ENCODE measurements at regions not wholly inside any gene's neighbourhood (a gene's known extent, or its start where the extent isn't known, plus 50 kb on each side); places are given as distances from the start of the nearest gene placed in this dataset.

- TF ChIP-seq, protein P1, sequence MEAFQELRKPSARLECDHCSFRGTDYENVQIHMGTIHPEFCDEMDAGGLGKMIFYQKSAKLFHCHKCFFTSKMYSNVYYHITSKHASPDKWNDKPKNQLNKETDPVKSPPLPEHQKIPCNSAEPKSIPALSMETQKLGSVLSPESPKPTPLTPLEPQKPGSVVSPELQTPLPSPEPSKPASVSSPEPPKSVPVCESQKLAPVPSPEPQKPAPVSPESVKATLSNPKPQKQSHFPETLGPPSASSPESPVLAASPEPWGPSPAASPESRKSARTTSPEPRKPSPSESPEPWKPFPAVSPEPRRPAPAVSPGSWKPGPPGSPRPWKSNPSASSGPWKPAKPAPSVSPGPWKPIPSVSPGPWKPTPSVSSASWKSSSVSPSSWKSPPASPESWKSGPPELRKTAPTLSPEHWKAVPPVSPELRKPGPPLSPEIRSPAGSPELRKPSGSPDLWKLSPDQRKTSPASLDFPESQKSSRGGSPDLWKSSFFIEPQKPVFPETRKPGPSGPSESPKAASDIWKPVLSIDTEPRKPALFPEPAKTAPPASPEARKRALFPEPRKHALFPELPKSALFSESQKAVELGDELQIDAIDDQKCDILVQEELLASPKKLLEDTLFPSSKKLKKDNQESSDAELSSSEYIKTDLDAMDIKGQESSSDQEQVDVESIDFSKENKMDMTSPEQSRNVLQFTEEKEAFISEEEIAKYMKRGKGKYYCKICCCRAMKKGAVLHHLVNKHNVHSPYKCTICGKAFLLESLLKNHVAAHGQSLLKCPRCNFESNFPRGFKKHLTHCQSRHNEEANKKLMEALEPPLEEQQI (IDR thresholded peaks at IDR 0.05) = no peak
- TF ChIP-seq SRSF9 (IDR thresholded peaks at IDR 0.05; ENCODE audit: borderline replicate concordance, low read depth, low read length) (no peak), ZNF75A (CRISPR knock-in tag; IDR thresholded peaks at IDR 0.05) (no peak), JUND (IDR thresholded peaks at IDR 0.05; ENCODE audit: borderline replicate concordance, low read depth, low read length) (no peak), JUND (tag; IDR thresholded peaks at IDR 0.05; ENCODE audit: borderline replicate concordance, low read depth, low read length) (no peak), MAFF (IDR thresholded peaks at IDR 0.05; ENCODE audit: low read length) (no peak), NFIC (IDR thresholded peaks at IDR 0.05) (no peak), IRF9 (tag; IDR thresholded peaks at IDR 0.05) (no peak), TCF15 (CRISPR knock-in tag; IDR thresholded peaks at IDR 0.05) (no peak)
- TF ChIP-seq, protein P2, sequence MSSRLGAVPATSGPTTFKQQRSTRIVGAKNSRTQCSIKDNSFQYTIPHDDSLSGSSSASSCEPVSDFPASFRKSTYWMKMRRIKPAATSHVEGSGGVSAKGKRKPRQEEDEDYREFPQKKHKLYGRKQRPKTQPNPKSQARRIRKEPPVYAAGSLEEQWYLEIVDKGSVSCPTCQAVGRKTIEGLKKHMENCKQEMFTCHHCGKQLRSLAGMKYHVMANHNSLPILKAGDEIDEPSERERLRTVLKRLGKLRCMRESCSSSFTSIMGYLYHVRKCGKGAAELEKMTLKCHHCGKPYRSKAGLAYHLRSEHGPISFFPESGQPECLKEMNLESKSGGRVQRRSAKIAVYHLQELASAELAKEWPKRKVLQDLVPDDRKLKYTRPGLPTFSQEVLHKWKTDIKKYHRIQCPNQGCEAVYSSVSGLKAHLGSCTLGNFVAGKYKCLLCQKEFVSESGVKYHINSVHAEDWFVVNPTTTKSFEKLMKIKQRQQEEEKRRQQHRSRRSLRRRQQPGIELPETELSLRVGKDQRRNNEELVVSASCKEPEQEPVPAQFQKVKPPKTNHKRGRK (tag; IDR thresholded peaks at IDR 0.05) = no peak
Measured at GRCh38 chr3:22920006-22920405, 283.1 kb upstream of the UBE2E2 start (continued).
